ENCODE measurements at regions not wholly inside any gene's neighbourhood (a gene's known extent, or its start where the extent isn't known, plus 50 kb on each side); places are given as distances from the start of the nearest gene placed in this dataset.

DNA sequence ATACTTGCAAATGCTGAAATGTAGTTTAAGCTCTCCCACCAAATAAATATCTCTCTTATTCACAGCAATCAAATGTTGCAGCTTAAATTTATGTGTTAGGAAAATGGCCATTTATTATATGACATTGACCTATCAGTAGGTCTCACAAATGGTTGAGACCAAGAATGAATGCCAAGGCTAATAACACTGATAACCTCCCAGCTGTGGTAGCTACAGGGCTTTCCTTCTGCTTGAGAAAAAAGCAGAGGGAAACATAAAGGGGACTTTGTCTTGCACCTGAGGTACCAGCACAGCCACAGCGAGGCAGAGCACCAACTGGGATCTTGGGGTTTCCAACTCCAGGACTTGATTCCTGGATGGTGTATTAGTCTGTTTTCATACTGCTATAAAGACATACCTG lies 73.1 kb upstream of the TTC14 start:
- 0% methylated on average over 1 of the region's 1 CpG for WGBS (ENCODE audit: low lambda C conversion rate)

More for the DNA sequence above, 73.1 kb upstream of the TTC14 start:
- no peak overlapping the region for H3K27ac ChIP-seq (ENCODE audit: extremely low read length, insufficient read depth, low read length)
- FAIRE-seq: no peak
- no peaks in the 10 kb centered on the region for H3K9me3 ChIP-seq (ENCODE audit: low read length)
- no peaks in the 10 kb centered on the region for H3K79me2 ChIP-seq (ENCODE audit: insufficient read depth, low read length)
- DNase-seq (ENCODE audit: low spot score): no peak
- no peak overlapping the region for H2AFZ ChIP-seq (ENCODE audit: low read length)
- POLR2A ChIA-PET: no interaction called here
- no peak for ATAC-seq
- BruUV-seq (replicated peaks): no TSS peak
- no peaks in the 10 kb centered on the region for H3K4me1 ChIP-seq (ENCODE audit: insufficient read depth, low read length)
- no peak overlapping the region for H3K9ac ChIP-seq (ENCODE audit: insufficient read depth, low read depth, low read length)
- no peak overlapping the region for H3K4me2 ChIP-seq (ENCODE audit: low read depth, low read length)
- no peaks in the 10 kb centered on the region for H4K20me1 ChIP-seq (ENCODE audit: insufficient read depth, low read length)
- TF ChIP-seq ZSCAN25 (CRISPR knock-in tag; IDR thresholded peaks at IDR 0.05) (no peak), AGO1 (IDR thresholded peaks at IDR 0.05; ENCODE audit: low read depth, low read length, poor library complexity, severe bottlenecking) (no peak), SIX1 (CRISPR knock-in tag; IDR thresholded peaks at IDR 0.05; ENCODE audit: borderline replicate concordance) (no peak), KLF12 (CRISPR knock-in tag; IDR thresholded peaks at IDR 0.05; ENCODE audit: borderline replicate concordance) (no peak), RAD51 (IDR thresholded peaks at IDR 0.05; ENCODE audit: borderline replicate concordance) (no peak), ZNF552 (CRISPR knock-in tag; IDR thresholded peaks at IDR 0.05; ENCODE audit: borderline replicate concordance) (no peak), TEAD3 (CRISPR knock-in tag; optimal IDR thresholded peaks at IDR 0.05; ENCODE audit: borderline replicate concordance) (no peak)
- TF ChIP-seq, protein P1, sequence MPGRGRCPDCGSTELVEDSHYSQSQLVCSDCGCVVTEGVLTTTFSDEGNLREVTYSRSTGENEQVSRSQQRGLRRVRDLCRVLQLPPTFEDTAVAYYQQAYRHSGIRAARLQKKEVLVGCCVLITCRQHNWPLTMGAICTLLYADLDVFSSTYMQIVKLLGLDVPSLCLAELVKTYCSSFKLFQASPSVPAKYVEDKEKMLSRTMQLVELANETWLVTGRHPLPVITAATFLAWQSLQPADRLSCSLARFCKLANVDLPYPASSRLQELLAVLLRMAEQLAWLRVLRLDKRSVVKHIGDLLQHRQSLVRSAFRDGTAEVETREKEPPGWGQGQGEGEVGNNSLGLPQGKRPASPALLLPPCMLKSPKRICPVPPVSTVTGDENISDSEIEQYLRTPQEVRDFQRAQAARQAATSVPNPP (CRISPR knock-in tag; IDR thresholded peaks at IDR 0.05): no peak
- TF ChIP-seq, protein P2, sequence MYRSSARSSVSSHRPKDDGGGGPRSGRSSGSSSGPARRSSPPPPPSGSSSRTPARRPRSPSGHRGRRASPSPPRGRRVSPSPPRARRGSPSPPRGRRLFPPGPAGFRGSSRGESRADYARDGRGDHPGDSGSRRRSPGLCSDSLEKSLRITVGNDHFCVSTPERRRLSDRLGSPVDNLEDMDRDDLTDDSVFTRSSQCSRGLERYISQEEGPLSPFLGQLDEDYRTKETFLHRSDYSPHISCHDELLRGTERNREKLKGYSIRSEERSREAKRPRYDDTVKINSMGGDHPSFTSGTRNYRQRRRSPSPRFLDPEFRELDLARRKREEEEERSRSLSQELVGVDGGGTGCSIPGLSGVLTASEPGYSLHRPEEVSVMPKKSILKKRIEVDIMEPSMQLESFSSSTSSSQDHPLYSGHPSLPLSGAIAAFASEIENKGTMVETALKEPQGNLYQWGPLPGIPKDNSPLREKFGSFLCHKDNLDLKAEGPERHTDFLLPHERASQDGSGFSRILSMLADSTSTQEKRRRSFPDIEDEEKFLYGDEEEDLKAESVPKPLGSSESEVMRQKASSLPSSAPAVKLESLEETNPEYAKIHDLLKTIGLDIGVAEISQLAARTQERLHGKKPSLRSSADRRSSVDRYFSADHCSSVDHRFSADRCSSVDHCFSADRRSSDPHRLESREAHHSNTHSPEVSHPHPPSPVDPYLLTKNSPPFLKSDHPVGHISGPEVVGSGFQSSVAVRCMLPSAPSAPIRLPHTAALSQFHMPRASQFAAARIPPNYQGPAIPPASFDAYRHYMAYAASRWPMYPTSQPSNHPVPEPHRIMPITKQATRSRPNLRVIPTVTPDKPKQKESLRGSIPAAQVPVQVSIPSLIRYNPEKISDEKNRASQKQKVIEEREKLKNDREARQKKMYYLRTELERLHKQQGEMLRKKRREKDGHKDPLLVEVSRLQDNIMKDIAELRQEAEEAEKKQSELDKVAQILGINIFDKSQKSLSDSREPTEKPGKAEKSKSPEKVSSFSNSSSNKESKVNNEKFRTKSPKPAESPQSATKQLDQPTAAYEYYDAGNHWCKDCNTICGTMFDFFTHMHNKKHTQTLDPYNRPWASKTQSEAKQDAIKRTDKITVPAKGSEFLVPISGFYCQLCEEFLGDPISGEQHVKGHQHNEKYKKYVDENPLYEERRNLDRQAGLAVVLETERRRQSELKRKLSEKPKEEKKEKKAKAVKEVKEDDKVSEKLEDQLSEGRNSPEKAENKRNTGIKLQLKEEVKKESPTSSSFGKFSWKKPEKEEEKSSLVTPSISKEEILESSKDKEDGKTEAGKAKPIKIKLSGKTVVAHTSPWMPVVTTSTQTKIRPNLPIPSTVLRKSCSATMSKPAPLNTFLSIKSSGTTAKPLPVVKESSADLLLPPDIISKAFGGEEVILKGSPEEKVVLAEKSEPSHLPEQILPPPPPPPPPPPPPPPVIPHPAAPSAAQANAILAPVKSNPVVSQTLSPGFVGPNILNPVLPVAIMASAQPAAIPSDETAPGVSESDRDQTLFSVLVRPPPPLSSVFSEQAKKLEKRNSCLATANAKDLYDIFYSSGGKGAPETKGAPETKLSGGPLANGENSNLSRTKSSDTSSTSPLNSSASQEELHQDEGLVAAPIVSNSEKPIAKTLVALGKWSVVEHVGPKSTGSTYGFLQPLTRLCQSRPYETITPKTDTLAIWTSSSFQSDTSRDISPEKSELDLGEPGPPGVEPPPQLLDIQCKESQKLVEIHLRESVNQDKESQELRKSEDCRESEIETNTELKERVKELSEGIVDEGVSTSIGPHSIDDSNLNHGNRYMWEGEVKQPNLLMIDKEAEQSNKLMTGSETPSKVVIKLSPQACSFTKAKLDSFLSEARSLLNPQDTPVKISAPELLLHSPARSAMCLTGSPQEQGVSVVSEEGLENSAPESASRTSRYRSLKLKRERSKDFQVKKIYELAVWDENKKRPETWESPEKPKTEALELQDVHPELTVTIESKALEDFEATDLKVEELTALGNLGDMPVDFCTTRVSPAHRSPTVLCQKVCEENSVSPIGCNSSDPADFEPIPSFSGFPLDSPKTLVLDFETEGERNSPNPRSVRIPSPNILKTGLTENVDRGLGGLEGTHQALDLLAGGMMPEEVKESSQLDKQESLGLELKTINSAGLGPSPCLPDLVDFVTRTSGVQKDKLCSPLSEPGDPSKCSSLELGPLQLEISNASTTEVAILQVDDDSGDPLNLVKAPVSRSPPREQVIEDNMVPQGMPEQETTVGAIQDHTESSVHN (CRISPR knock-in tag; IDR thresholded peaks at IDR 0.05): no peak
- H3K36me3 ChIP-seq (replicated peaks in 1 of 2; ENCODE audit: control insufficient read depth in 1 of 2, insufficient read depth in 2 of 2, low read length in 2 of 2): no peaks in the 10 kb centered on the region
- intact Hi-C loops (cut with micrococcal nuclease; ENCODE audit: unreplicated experiment) (no loop called here), in situ Hi-C loops (cut with HindIII; ENCODE audit: extremely low pct_ligation_motif_present, low pct_unique_long_range_greater_than_20kb) (no loop called here)
- CTCF ChIA-PET (ENCODE audit: low intra/inter-chr PET ratio, low total read pairs): no interaction called here
- H3K27me3 ChIP-seq (ENCODE audit: control insufficient read depth in 1 of 2, insufficient read depth in 2 of 2, low read length in 2 of 2): 0 out of 5 replicates have a peak, but pooled peaks cover 0 to 1% of the 10 kb centered on the region in 2 experiments
- H3K4me3 ChIP-seq (replicated peaks in 1 of 3; ENCODE audit: insufficient read depth in 1 of 3, low read depth in 2 of 3, low read length in 3 of 3): no peak overlapping the region
